Panc1 (cell line): ENCODE measurements at regions not wholly inside any gene's neighbourhood (a gene's known extent, or its start where the extent isn't known, plus 50 kb on each side); places are given as distances from the start of the nearest gene placed in this dataset.

Source experiments
- ATAC-seq: fragments of 200-7000 bp; cut with Tn5 transposase; 2 replicates; pipeline ENCODE4 v1.9.1; 2020; ENCODE audit warnings: mild to moderate bottlenecking, moderate library complexity
- BruUV-seq: library from RNA; stranded (reverse); fragments of 400-500 nt; replicated peaks from 2 replicates; lab custom pipeline; 2021; lab: Mats Ljungman, UMichigan
- CTCF ChIA-PET: fragments of 300-600 bp; sonication (Branson Sonifier 250); formaldehyde crosslinking; loops from one replicate; lab custom pipeline; 2022; ENCODE audit warnings: antibody characterized with exemption; lab: Charles Lee
- POLR2A ChIA-PET: fragments of 300-600 bp; sonication (Branson Sonifier 250); formaldehyde crosslinking; loops from one replicate; lab custom pipeline; 2022; ENCODE audit warnings: antibody characterized with exemption; lab: Charles Lee
- DNase-seq: peaks from one replicate; pipeline ENCODE4 v3.0.0-alpha.2; 2010; ENCODE audit warnings: low read depth, low spot score
- H3K27ac ChIP-seq: 2 replicates; pipeline ENCODE4 v1.5.1; 2011; ENCODE audit warnings: mild to moderate bottlenecking, low read length, inconsistent platforms
- H3K27me3 ChIP-seq: fragments of 200-500 bp; sonication (Bioruptor generic); 2 replicates; pipeline ENCODE4 v1.6.0; 2014; ENCODE audit warnings: low read length, inconsistent platforms; ENCODE audit not compliant: control insufficient read depth, insufficient read depth
- H3K36me3 ChIP-seq: fragments of 200-500 bp; sonication (Bioruptor generic); 2 replicates; pipeline ENCODE4 v1.5.1; 2014; ENCODE audit warnings: inconsistent platforms, mild to moderate bottlenecking, low read length, moderate library complexity; ENCODE audit not compliant: control insufficient read depth, insufficient read depth
- H3K4me1 ChIP-seq: 2 replicates; pipeline ENCODE4 v1.5.1; 2011; ENCODE audit warnings: inconsistent platforms, mild to moderate bottlenecking, low read length, moderate library complexity; ENCODE audit not compliant: control insufficient read depth, insufficient read depth
- H3K4me3 ChIP-seq, 2 experiments: 2 replicates each; pipeline ENCODE4 v1.5.1; 2011 to 2012; ENCODE audit warnings: low read depth in 2 of 2, low read length in 2 of 2, mild to moderate bottlenecking in 2 of 2, inconsistent platforms in 1 of 2, moderate library complexity in 1 of 2
- H3K9me3 ChIP-seq: fragments of 200-500 bp; sonication (Bioruptor generic); 2 replicates; pipeline ENCODE4 v1.5.1; 2014; ENCODE audit warnings: low read depth, mild to moderate bottlenecking, inconsistent platforms, low read length, moderate library complexity; ENCODE audit not compliant: control insufficient read depth, insufficient read depth
- CTCF ChIP-seq: fragments of 450-650 bp; IDR thresholded peaks from 2 replicates; pipeline ENCODE4 v1.5.1; 2017; ENCODE audit warnings: mild to moderate bottlenecking
- POLR2AphosphoS5 ChIP-seq: IDR thresholded peaks from 2 replicates; pipeline ENCODE4 v1.6.1; 2012; ENCODE audit warnings: mild to moderate bottlenecking, low read depth, low read length, moderate library complexity
- REST ChIP-seq, 2 experiments: IDR thresholded peaks; 2 replicates each; pipeline ENCODE4 v1.6.1; 2011 to 2012; ENCODE audit warnings: low read depth in 2 of 2, control low read depth in 1 of 2, low read length in 1 of 2, mild to moderate bottlenecking in 1 of 2, moderate library complexity in 1 of 2; ENCODE audit not compliant: insufficient read depth in 1 of 2
- SIN3A ChIP-seq: IDR thresholded peaks from 2 replicates; pipeline ENCODE4 v1.6.1; 2012; ENCODE audit warnings: low read depth, mild to moderate bottlenecking, low read length, moderate library complexity, borderline replicate concordance; ENCODE audit not compliant: insufficient read depth
- TCF7L2 ChIP-seq: IDR thresholded peaks from 2 replicates; pipeline ENCODE4 v1.6.1; 2011; ENCODE audit warnings: mild to moderate bottlenecking, low read depth, low read length, inconsistent platforms
- in situ Hi-C: cut with HindIII; loops from 2 replicates; pipeline ENCODE4 v1.10.0; 2016; ENCODE audit warnings: low sequenced_read_pairs, low pct_unique_long_range_greater_than_20kb
- intact Hi-C: fragments of 100-400 bp; cut with micrococcal nuclease; formaldehyde crosslinking; loops from one replicate; pipeline ENCODE4 v1.10.0; 2022; ENCODE audit not compliant: unreplicated experiment

- intact Hi-C loops, result no loop called here
These were observed 71.0 kb downstream of the CEBPB start for GRCh38 chr20:50261471-50262212.

GRCh38 chr20:50263831-50264230 is 73.2 kb downstream of the CEBPB start:
- in situ Hi-C loops, result no loop called here
- no peak for DNase-seq
- intact Hi-C loops, result no loop called here
- no TSS peak for BruUV-seq
- no peak overlapping the region for H3K27ac ChIP-seq
- H3K4me3 ChIP-seq, result no peak overlapping the region
- CTCF ChIA-PET, result no interaction called here
- POLR2A ChIA-PET, result interaction anchor here (0.6 kb wide), 1 partner anchor 44 kb away, joined by 3 read pairs; no protein-coding TSS in a partner anchor
- TF ChIP-seq TCF7L2 (no peak), POLR2AphosphoS5 (no peak), REST (IDR thresholded peaks at IDR 0.05; ENCODE audit: insufficient read depth in 1 of 2, low read depth in 2 of 2, low read length in 1 of 2) (no peak), SIN3A (no peak), CTCF (no peak)
- no peak for ATAC-seq
- H3K27me3 ChIP-seq, result no peaks in the 10 kb centered on the region
- H3K9me3 ChIP-seq, result no peaks in the 10 kb centered on the region
- H3K4me1 ChIP-seq, result peaks cover 14% of the 10 kb centered on the region; the same call in 1 of the 2 replicates
- no peaks in the 10 kb centered on the region for H3K36me3 ChIP-seq

More at GRCh38 chr20:50261471-50262212, 71.0 kb downstream of the CEBPB start:
- BruUV-seq, result no TSS peak
- ATAC-seq (no peak), DNase-seq (no peak)
- no peaks in the 10 kb centered on the region for H3K9me3 ChIP-seq
- no peaks in the 10 kb centered on the region for H3K36me3 ChIP-seq
- in situ Hi-C loops, result no loop called here
- no peak for TF ChIP-seq TCF7L2
- no peak for TF ChIP-seq CTCF
- TF ChIP-seq REST (IDR thresholded peaks at IDR 0.05; ENCODE audit: insufficient read depth in 1 of 2, low read depth in 2 of 2, low read length in 1 of 2), result no peak
- TF ChIP-seq POLR2AphosphoS5, result no peak
- TF ChIP-seq SIN3A, result no peak
- H3K27me3 ChIP-seq, result no peaks in the 10 kb centered on the region
- peak overlapping the region; percentile 19; the same call in 1 of the 2 replicates for H3K27ac ChIP-seq
- H3K4me1 ChIP-seq, result peaks cover 7% of the 10 kb centered on the region; the same call in 1 of the 2 replicates
- ChIA-PET POLR2A (no interaction called here), CTCF (no interaction called here)
- H3K4me3 ChIP-seq, result no peak overlapping the region
